Esophagus squamous epithelium (tissue), 5 donors: ENCODE measurements at regions not wholly inside any gene's neighbourhood (a gene's known extent, or its start where the extent isn't known, plus 50 kb on each side); places are given as distances from the start of the nearest gene placed in this dataset.

Source experiments
- DNase-seq: peaks from one replicate; lab custom pipeline; 2025; lab: John Stamatoyannopoulos, UW
- H3K27ac ChIP-seq, 4 donors: fragments of 200-600 bp; sonication (generic); one replicate each; pipeline ENCODE4 v1.5.1; 2016 to 2019; ENCODE audit warnings: mild to moderate bottlenecking in 1 of 4
- H3K27me3 ChIP-seq, 4 donors: fragments of 200-600 bp; sonication (generic); 1 replicate in 3 of 4; 2 replicates in 1 of 4; pipeline versions ENCODE4 v1.5.1 to v1.6.0; 2017 to 2021; ENCODE audit warnings: antibody characterized with exemption in 1 of 4
- H3K36me3 ChIP-seq, 3 donors: fragments of 200-600 bp; sonication (generic); one replicate each; pipeline ENCODE4 v1.5.1; 2016 to 2019
- H3K4me1 ChIP-seq, 3 donors: fragments of 200-600 bp; sonication (generic); one replicate each; pipeline ENCODE4 v1.5.1; 2017 to 2019
- H3K4me3 ChIP-seq, 4 donors: fragments of 200-600 bp; sonication (generic); 1 replicate in 3 of 4; 2 replicates in 1 of 4; pipeline ENCODE4 v1.5.1; 2016 to 2019; ENCODE audit warnings: mild to moderate bottlenecking in 2 of 4, moderate library complexity in 1 of 4
- H3K9me3 ChIP-seq, 3 donors: fragments of 200-600 bp; sonication (generic); one replicate each; pipeline ENCODE4 v1.5.1; 2016 to 2019
- CTCF ChIP-seq, 6 experiments: fragments of 450-650 bp in 4 of 6; fragments of 200-600 bp in 2 of 6; sonication (generic) in 2 of 6; IDR thresholded peaks; one replicate each; pipeline ENCODE4 v1.5.1; 2016 to 2019; ENCODE audit warnings: antibody characterized with exemption in 6 of 6, mild to moderate bottlenecking in 4 of 6, moderate library complexity in 4 of 6
- POLR2A ChIP-seq, 4 donors: fragments of 450-650 bp; IDR thresholded peaks; one replicate each; pipeline ENCODE4 v1.6.1; 2017; ENCODE audit warnings: antibody characterized with exemption in 4 of 4, mild to moderate bottlenecking in 4 of 4, moderate library complexity in 3 of 4
- WGBS, 2 donors: methylation state at CpG; one replicate each; pipeline ENCODE4 v1.1.5; 2018; 5-methylcytosine and 5-hydroxymethylcytosine counted together
- intact Hi-C: fragments of 100-400 bp; cut with DNase I; formaldehyde crosslinking; loops from one replicate; pipeline ENCODE4 v1.15.0; 2022
- donor health status: DM: yes; HTN: yes; CAD: no.

- Histone ChIP-seq H3K9me3 (peaks cover 0 to 16% (median 7%) of the 10 kb centered on the region in 3 donors), H3K4me1 (no peaks in the 10 kb centered on the region), H3K36me3 (no peaks in the 10 kb centered on the region), H3K27ac (no peak overlapping the region), H3K27me3 (no peaks in the 10 kb centered on the region), H3K4me3 (no peak overlapping the region)
- TF ChIP-seq POLR2A (IDR thresholded peaks at IDR 0.05), result no peak
- TF ChIP-seq CTCF (IDR thresholded peaks at IDR 0.05), result no peak
- intact Hi-C loops, result no loop called here
- 82 to 83% methylated on average over 12 to 16 of the region's 16 CpGs for WGBS, 2 donors
- no peak for DNase-seq
These were observed 285.7 kb upstream of the GALNT17 start for GRCh38 chr7:70846208-70846607.

- no peak overlapping the region for H3K27ac ChIP-seq
- DNase-seq, result no peak
- 86 to 89% methylated on average over 3 of the region's 3 CpGs for WGBS, 2 donors
- intact Hi-C loops, result no loop called here
- TF ChIP-seq POLR2A (IDR thresholded peaks at IDR 0.05), result no peak
- TF ChIP-seq CTCF (IDR thresholded peaks at IDR 0.05), result no peak
- no peaks in the 10 kb centered on the region for H3K36me3 ChIP-seq
- no peaks in the 10 kb centered on the region for H3K4me1 ChIP-seq
- no peaks in the 10 kb centered on the region for H3K27me3 ChIP-seq
- H3K4me3 ChIP-seq, result no peak overlapping the region
- peaks cover 0 to 16% (median 7%) of the 10 kb centered on the region in 3 donors for H3K9me3 ChIP-seq
These were observed 282.2 kb upstream of the GALNT17 start for GRCh38 chr7:70849580-70850235.

GRCh38 chr7:70855373-70855772 lies 276.6 kb upstream of the GALNT17 start:
- intact Hi-C loops, result no loop called here
- Histone ChIP-seq H3K9me3 (peaks cover 0 to 4% (median 0%) of the 10 kb centered on the region in 3 donors), H3K27ac (no peak overlapping the region), H3K27me3 (no peaks in the 10 kb centered on the region), H3K4me3 (no peak overlapping the region), H3K36me3 (no peaks in the 10 kb centered on the region), H3K4me1 (no peaks in the 10 kb centered on the region)
- no peak for DNase-seq
- WGBS, 2 donors, result 67 to 88% methylated on average over 1 of the region's 1 CpG
- TF ChIP-seq POLR2A (IDR thresholded peaks at IDR 0.05) (no peak), CTCF (IDR thresholded peaks at IDR 0.05) (no peak)

- intact Hi-C loops, result loop anchor here (2.0 kb wide), 1 partner anchor 876 kb away; no protein-coding TSS in a partner anchor
- whole genome bisulfite sequencing, 2 donors, result 7 to 16% methylated on average over 4 of the region's 4 CpGs
- DNase-seq, result no peak
These were observed 274.9 kb upstream of the GALNT17 start for GRCh38 chr7:70856901-70857630.

More at GRCh38 chr7:70856901-70857630, 274.9 kb upstream of the GALNT17 start:
- no peak overlapping the region for H3K27ac ChIP-seq
- no peaks in the 10 kb centered on the region for H3K27me3 ChIP-seq
- no peak overlapping the region for H3K4me3 ChIP-seq
- H3K4me1 ChIP-seq, result no peaks in the 10 kb centered on the region
- H3K36me3 ChIP-seq, result no peaks in the 10 kb centered on the region
- no peaks in the 10 kb centered on the region for H3K9me3 ChIP-seq
- TF ChIP-seq CTCF (IDR thresholded peaks at IDR 0.05), result peak; percentile 63 to 88 (median 79)
- TF ChIP-seq POLR2A (IDR thresholded peaks at IDR 0.05), result no peak
